ENCODE measurements at regions not wholly inside any gene's neighbourhood (a gene's known extent, or its start where the extent isn't known, plus 50 kb on each side); places are given as distances from the start of the nearest gene placed in this dataset.
A peak's percentile ranks its signal among the peaks of the same experiment; 100 is the strongest.

DNA sequence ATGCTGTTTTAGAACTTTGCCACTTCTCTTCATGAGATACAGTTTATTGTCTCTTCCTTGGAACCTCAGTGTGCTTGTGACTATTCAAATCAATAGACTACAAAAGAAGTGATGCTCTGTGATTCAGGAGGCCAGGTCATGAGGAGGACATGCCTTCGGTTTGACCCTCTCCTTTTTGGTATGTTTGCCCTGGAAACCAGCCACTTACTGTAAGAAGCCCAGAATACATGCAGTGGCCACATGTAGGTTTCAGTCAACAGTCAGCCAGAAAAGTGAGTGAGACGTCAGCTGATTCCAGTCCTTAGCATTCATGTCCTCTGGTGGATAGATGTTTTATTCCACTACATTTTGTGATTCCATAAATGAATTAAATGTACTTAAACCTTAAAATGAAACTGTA is 328.7 kb downstream of the PCDH18 start:
- Histone ChIP-seq H3K14ac (replicated peaks; ENCODE audit: low read depth, low read length) (no peak overlapping the region), H3K4me2 (ENCODE audit: low read depth, low read length) (no peak overlapping the region), H3K27ac (ENCODE audit: insufficient read depth, low read length) (no peak overlapping the region), H2AK9ac (replicated peaks; ENCODE audit: low read depth, low read length, poor library complexity) (no peak overlapping the region), H3K4me1 (ENCODE audit: control insufficient read depth, insufficient read depth, low read length) (no peaks in the 10 kb centered on the region), H3K27me3 (ENCODE audit: control insufficient read depth, insufficient read depth, low read length) (no peaks in the 10 kb centered on the region), H2BK5ac (ENCODE audit: low read depth, low read length, poor library complexity, severe bottlenecking) (no peak overlapping the region), H3K56ac (ENCODE audit: extremely low read depth, insufficient read depth, low read length) (no peak overlapping the region), H4K5ac (ENCODE audit: low read depth, low read length) (no peak overlapping the region), H4K91ac (ENCODE audit: insufficient read depth, low read depth, low read length) (no peak overlapping the region), H3K9ac (ENCODE audit: low read depth, low read length) (no peak overlapping the region), H3K9me1 (ENCODE audit: insufficient read depth, low read length) (no peaks in the 10 kb centered on the region; the same call in 1 of the 2 replicates), H2BK15ac (ENCODE audit: low read depth, low read length) (no peak overlapping the region), H2AK5ac (ENCODE audit: low read depth, low read length) (no peak overlapping the region), H3K4me3 (ENCODE audit: insufficient read depth, low read depth, low read length) (no peak overlapping the region), H4K20me1 (ENCODE audit: insufficient read depth, low read length) (no peaks in the 10 kb centered on the region), H3K4ac (ENCODE audit: low read depth, low read length) (no peak overlapping the region), H3K36me3 (ENCODE audit: control insufficient read depth, insufficient read depth, low read length) (no peaks in the 10 kb centered on the region), H2BK20ac (ENCODE audit: low read depth, low read length) (no peak overlapping the region), H2AFZ (replicated peaks; ENCODE audit: low read length, poor library complexity) (peak overlapping the region; percentile 11), H3K9me3 (ENCODE audit: control insufficient read depth, insufficient read depth, low read length) (no peaks in the 10 kb centered on the region), H3K79me1 (ENCODE audit: low read depth in 1 of 2, low read length in 2 of 2) (no peaks in the 10 kb centered on the region), H3K23ac (ENCODE audit: low read depth, low read length) (no peak overlapping the region), H4K8ac (ENCODE audit: low read depth in 2 of 2, low read length in 2 of 2) (no peak overlapping the region), H2BK120ac (ENCODE audit: low read depth, low read length) (no peak overlapping the region), H3K18ac (ENCODE audit: low read depth, low read length) (no peak overlapping the region)
- DNase-seq (peak; percentile 74), ATAC-seq (ENCODE audit: low read depth) (no peak)
- whole genome bisulfite sequencing, 2 experiments (ENCODE audit: extremely low coverage in 2 of 2, insufficient read length in 1 of 2) = no CpG with 5 or more reads among the region's 2 CpGs
- CTCF ChIA-PET = interaction anchor here (0.7 kb wide), 1 partner anchor 35 kb away, joined by 3 read pairs; no protein-coding TSS in a partner anchor
- intact Hi-C loops (cut with micrococcal nuclease) = loop anchor here (10.0 kb wide), 1 partner anchor 59 kb away; no protein-coding TSS in a partner anchor
- in situ Hi-C loops (cut with MboI; ENCODE audit: low sequenced_read_pairs) = no loop called here
- no TSS peak for BruUV-seq (replicated peaks)
- TF ChIP-seq RCOR1 (IDR thresholded peaks at IDR 0.05; ENCODE audit: insufficient replicate concordance, low read length) (no peak), RFX5 (IDR thresholded peaks at IDR 0.05; ENCODE audit: low read depth, low read length) (no peak), CHD1 (IDR thresholded peaks at IDR 0.05; ENCODE audit: low read depth, low read length) (no peak), MAZ (IDR thresholded peaks at IDR 0.05; ENCODE audit: borderline replicate concordance, low read depth, low read length) (no peak), FOS (IDR thresholded peaks at IDR 0.05; ENCODE audit: low read depth, low read length) (no peak), NFE2L2 (IDR thresholded peaks at IDR 0.05; ENCODE audit: low read depth, low read length) (no peak)
- TF ChIP-seq, protein P1, sequence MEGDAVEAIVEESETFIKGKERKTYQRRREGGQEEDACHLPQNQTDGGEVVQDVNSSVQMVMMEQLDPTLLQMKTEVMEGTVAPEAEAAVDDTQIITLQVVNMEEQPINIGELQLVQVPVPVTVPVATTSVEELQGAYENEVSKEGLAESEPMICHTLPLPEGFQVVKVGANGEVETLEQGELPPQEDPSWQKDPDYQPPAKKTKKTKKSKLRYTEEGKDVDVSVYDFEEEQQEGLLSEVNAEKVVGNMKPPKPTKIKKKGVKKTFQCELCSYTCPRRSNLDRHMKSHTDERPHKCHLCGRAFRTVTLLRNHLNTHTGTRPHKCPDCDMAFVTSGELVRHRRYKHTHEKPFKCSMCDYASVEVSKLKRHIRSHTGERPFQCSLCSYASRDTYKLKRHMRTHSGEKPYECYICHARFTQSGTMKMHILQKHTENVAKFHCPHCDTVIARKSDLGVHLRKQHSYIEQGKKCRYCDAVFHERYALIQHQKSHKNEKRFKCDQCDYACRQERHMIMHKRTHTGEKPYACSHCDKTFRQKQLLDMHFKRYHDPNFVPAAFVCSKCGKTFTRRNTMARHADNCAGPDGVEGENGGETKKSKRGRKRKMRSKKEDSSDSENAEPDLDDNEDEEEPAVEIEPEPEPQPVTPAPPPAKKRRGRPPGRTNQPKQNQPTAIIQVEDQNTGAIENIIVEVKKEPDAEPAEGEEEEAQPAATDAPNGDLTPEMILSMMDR (conservative IDR thresholded peaks at IDR 0.05; ENCODE audit: low read depth, low read length) = no peak
- dilution Hi-C loops (cut with HindIII; ENCODE audit: low sequenced_read_pairs, unreplicated experiment) = no loop called here
- POLR2A ChIA-PET (ENCODE audit: unreplicated experiment) = no interaction called here

All from IMR-90 (cell line).